Lower leg skin (tissue), 3 donors: ENCODE measurements at regions not wholly inside any gene's neighbourhood (a gene's known extent, or its start where the extent isn't known, plus 50 kb on each side); places are given as distances from the start of the nearest gene placed in this dataset.

Source experiments
- CTCF ChIP-seq, 3 donors: fragments of 450-650 bp; IDR thresholded peaks; one replicate each; pipeline ENCODE4 v1.5.1; 2016; ENCODE audit warnings: antibody characterized with exemption in 3 of 3, mild to moderate bottlenecking in 3 of 3, moderate library complexity in 2 of 3
- POLR2A ChIP-seq, 2 donors: fragments of 450-650 bp; IDR thresholded peaks; one replicate each; pipeline ENCODE4 v1.6.1; 2016 to 2017; ENCODE audit warnings: antibody characterized with exemption in 2 of 2, mild to moderate bottlenecking in 1 of 2, moderate library complexity in 1 of 2

- TF ChIP-seq CTCF (IDR thresholded peaks at IDR 0.05) (no peak), POLR2A (IDR thresholded peaks at IDR 0.05) (no peak)
Measured at GRCh38 chr16:63410594-63410993, 1374.4 kb upstream of the CDH8 start.
